ENCODE measurements at regions not wholly inside any gene's neighbourhood (a gene's known extent, or its start where the extent isn't known, plus 50 kb on each side); places are given as distances from the start of the nearest gene placed in this dataset.

- TF ChIP-seq REST (IDR thresholded peaks at IDR 0.05; ENCODE audit: low read depth) = no peak
- no peak for TF ChIP-seq CTCF (IDR thresholded peaks at IDR 0.05 in 2 of 3, conservative IDR thresholded peaks at IDR 0.05 in 1 of 3; ENCODE audit: borderline replicate concordance in 1 of 3, insufficient read depth in 1 of 3, low read depth in 2 of 3, low read length in 2 of 3)
- no peak for TF ChIP-seq YY1 (IDR thresholded peaks at IDR 0.05; ENCODE audit: extremely low read depth, insufficient replicate concordance, low read depth, low read length)
- no peak for TF ChIP-seq EZH2 (IDR thresholded peaks at IDR 0.05)
- no peak for TF ChIP-seq ZNF274 (IDR thresholded peaks at IDR 0.05; ENCODE audit: low read depth, low read length)
- no peak for TF ChIP-seq ZBTB33 (IDR thresholded peaks at IDR 0.05; ENCODE audit: extremely low read depth, insufficient replicate concordance, low read length)
- no peak for TF ChIP-seq POLR2AphosphoS5 (IDR thresholded peaks at IDR 0.05; ENCODE audit: low read depth, low read length)
- no peak for TF ChIP-seq POLR2A (IDR thresholded peaks at IDR 0.05; ENCODE audit: borderline replicate concordance, extremely low read depth, insufficient read depth, insufficient read length)
- no peak for TF ChIP-seq SRF (IDR thresholded peaks at IDR 0.05; ENCODE audit: low read depth)
- no peak for TF ChIP-seq FOSL1 (IDR thresholded peaks at IDR 0.05; ENCODE audit: low read depth)
- TF ChIP-seq MAX (IDR thresholded peaks at IDR 0.05) = no peak
- TF ChIP-seq CEBPB (IDR thresholded peaks at IDR 0.05; ENCODE audit: low read depth) = no peak
- TF ChIP-seq CBX3 (IDR thresholded peaks at IDR 0.05; ENCODE audit: low read depth) = no peak
- TF ChIP-seq EZH2phosphoT487 (IDR thresholded peaks at IDR 0.05; ENCODE audit: borderline replicate concordance) = no peak
Measured at GRCh38 chr4:151887031-151887815, 126.4 kb upstream of the GATB start.
